HUES6 (cell line): ENCODE measurements at regions not wholly inside any gene's neighbourhood (a gene's known extent, or its start where the extent isn't known, plus 50 kb on each side); places are given as distances from the start of the nearest gene placed in this dataset.

ENCODE experiments used
- H3K27ac ChIP-seq: 2 replicates; pipeline ENCODE4 v1.7.0; 2013; ENCODE audit warnings: low read depth, mild to moderate bottlenecking, low read length, inconsistent platforms
- H3K27me3 ChIP-seq: 2 replicates; pipeline ENCODE4 v1.6.1; 2013; ENCODE audit warnings: low read length; ENCODE audit not compliant: control insufficient read depth, insufficient read depth
- H3K36me3 ChIP-seq: 2 replicates; pipeline ENCODE4 v1.6.1; 2013; ENCODE audit warnings: low read length; ENCODE audit not compliant: control insufficient read depth, insufficient read depth
- H3K4me1 ChIP-seq: 2 replicates; pipeline ENCODE4 v1.6.1; 2013; ENCODE audit warnings: low read length; ENCODE audit not compliant: control insufficient read depth, insufficient read depth
- H3K4me3 ChIP-seq: 2 replicates; pipeline ENCODE4 v1.5.1; 2013; ENCODE audit warnings: low read depth, low read length
- H3K9ac ChIP-seq: one replicate; pipeline ENCODE4 v1.6.1; 2013; ENCODE audit warnings: mild to moderate bottlenecking, low read length
- H3K9me3 ChIP-seq: 2 replicates; pipeline ENCODE4 v1.6.1; 2013; ENCODE audit warnings: low read depth, low read length; ENCODE audit not compliant: control insufficient read depth, insufficient read depth

DNA sequence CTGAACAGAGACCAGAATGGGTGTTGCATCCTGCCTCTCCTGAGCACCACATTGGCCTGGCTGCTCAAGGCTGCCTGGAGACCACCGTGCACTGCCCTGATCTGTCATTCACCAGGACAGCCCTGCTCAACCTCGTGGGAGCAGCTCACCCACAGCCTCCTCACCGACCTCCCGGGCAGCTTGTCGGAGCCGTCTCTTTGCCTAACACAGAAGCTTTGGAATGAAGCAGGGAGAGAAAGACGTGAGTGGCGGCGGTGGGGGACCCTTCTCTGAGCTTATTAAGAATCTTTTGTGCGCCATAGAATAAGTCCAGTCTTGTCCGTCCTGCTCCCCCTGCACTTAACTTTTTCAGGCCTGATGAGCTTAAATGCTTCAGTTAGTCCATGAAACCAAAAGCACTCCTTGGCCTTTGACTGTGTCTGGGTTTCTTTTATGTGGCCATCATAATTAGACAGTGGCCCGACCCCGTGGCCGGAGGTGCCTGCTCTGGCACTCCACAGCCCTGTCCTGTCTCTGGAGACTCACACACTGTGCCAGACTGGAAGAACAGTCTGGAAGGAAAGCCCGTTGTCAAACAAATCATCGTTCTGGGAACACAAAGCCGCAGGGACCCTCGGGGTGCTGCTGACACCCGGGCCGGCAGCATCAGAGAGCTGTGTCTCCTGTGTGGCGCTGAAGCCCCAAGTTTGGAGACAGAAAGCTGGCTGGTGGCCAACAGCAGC lies 192.8 kb downstream of the BCOR start:
- no peak overlapping the region for H3K27ac ChIP-seq
- H3K4me1 ChIP-seq, result peaks cover 45% of the 10 kb centered on the region
- H3K4me3 ChIP-seq, result no peak overlapping the region
- H3K27me3 ChIP-seq, result peaks cover 29% of the 10 kb centered on the region; the same call in 1 of the 2 replicates
- no peaks in the 10 kb centered on the region for H3K36me3 ChIP-seq
- H3K9me3 ChIP-seq, result no peaks in the 10 kb centered on the region; the same call in 1 of the 2 replicates
- H3K9ac ChIP-seq, result no peak overlapping the region

DNA sequence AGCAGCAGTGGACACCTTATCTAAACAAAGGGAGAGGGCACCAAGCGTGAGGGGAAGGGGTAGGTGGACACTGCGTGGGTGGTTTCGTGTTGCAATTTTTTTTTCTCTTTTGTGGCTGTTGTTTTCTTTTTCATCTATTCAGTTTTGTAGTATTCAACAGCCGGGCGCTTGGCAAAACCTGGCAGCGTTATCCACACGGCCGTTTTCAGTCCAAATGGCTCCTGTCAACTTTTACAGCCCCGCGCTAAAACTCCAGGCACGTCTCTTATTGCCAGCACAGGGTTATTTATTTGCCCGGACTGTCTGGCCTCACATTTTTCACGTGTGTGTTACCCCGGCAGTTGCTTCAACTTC lies 192.2 kb downstream of the BCOR start:
- Histone ChIP-seq H3K9ac (no peak overlapping the region), H3K4me3 (no peak overlapping the region), H3K36me3 (no peaks in the 10 kb centered on the region)

DNA sequence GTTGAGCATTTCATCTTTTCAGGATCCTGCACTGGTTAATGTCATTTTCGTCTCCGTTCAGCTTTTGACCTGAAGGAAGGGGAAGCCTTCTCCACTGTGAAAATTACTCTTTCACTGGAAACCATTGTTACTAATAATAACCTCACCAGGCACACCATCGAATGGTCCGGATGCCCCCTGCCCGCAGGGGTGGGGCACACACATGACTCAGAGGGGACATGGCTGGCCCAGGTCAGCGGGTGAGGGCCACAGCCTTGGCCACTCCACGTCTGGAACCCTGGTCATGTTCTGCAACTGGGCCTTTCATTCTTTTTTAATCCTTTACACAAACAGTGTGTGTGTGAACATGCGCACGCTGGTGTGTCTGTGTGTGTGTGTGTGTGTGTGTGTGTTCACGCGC lies 191.8 kb downstream of the BCOR start:
- Histone ChIP-seq H3K4me3 (no peak overlapping the region), H3K9me3 (no peaks in the 10 kb centered on the region; the same call in 1 of the 2 replicates), H3K27ac (no peak overlapping the region), H3K4me1 (peaks cover 39% of the 10 kb centered on the region), H3K27me3 (peaks cover 21% of the 10 kb centered on the region; the same call in 1 of the 2 replicates), H3K9ac (no peak overlapping the region), H3K36me3 (no peaks in the 10 kb centered on the region)

More for the DNA sequence above, 192.2 kb downstream of the BCOR start:
- Histone ChIP-seq H3K27ac (no peak overlapping the region), H3K27me3 (peaks cover 24% of the 10 kb centered on the region; the same call in 1 of the 2 replicates), H3K9me3 (no peaks in the 10 kb centered on the region; the same call in 1 of the 2 replicates), H3K4me1 (peaks cover 43% of the 10 kb centered on the region)

DNA sequence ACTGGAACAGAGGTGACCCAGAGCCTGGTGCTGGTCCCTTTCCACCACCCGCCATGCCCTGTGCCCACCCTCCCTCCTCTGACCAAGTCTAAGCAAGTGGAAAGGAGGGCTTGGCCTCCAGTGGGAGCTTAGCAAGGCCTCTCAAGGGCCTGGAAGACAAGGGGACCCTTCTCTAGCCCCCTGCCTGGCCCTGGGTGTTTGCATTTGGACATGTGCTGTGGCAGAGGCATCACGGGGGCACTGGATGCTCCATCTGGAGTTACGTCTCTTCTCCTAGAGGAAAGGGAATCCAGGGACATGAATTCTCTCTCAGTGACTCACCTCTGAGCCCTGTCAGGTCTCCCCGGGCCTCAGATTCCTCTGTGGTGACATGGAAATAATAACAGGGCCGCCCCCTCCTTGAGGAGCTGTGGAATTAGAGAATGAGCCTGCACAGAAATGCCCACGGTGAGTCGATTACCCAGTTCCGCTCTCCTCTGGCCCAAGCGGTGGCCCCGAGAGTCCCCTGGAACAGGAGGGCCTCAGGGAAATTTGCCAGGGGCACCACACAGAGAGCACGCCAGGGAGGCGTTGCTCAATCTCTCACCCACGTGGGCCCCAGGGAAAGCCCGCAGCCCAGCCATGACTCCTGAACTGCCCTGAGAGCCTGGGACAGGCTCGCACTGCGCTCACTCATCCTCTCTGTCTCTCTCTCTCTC lies 189.6 kb downstream of the BCOR start:
- Histone ChIP-seq H3K4me3 (peak overlapping the region; percentile 3; the same call in 1 of the 2 replicates), H3K9ac (peak overlapping the region; percentile 49), H3K27ac (peak overlapping the region; percentile 39; the same call in 1 of the 2 replicates), H3K4me1 (peaks cover 33% of the 10 kb centered on the region; the same call in 1 of the 2 replicates), H3K9me3 (peaks cover under 1% of the 10 kb centered on the region; the same call in 1 of the 2 replicates), H3K27me3 (0 out of 2 replicates have a peak, but pooled peaks cover 6% of the 10 kb centered on the region), H3K36me3 (no peaks in the 10 kb centered on the region)

DNA sequence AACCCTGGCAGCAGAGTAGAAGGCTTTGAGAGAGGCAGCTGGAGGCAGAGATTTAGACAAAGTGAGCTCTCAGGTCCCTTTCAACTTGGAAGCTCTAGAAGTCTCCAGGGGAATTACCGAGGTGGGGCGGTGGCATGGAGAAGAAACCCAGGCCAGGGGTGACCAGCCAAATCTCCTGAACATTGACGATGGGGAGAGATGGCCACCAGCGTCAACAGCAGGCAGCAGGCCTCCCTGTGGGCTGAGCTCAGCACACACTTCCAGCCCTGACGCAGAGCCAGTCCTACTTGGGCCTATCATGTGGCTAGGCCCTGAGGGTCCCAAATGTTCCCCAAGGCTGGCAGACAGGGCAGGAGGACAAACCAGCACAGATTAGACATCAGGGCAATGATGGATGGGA lies 187.8 kb downstream of the BCOR start:
- H3K36me3 ChIP-seq, result no peaks in the 10 kb centered on the region
- H3K27me3 ChIP-seq, result no peaks in the 10 kb centered on the region
- H3K4me1 ChIP-seq, result peaks cover 33% of the 10 kb centered on the region; the same call in 1 of the 2 replicates
- H3K9me3 ChIP-seq, result peaks cover 13% of the 10 kb centered on the region
- no peak overlapping the region for H3K4me3 ChIP-seq
- H3K27ac ChIP-seq, result no peak overlapping the region
- no peak overlapping the region for H3K9ac ChIP-seq

DNA sequence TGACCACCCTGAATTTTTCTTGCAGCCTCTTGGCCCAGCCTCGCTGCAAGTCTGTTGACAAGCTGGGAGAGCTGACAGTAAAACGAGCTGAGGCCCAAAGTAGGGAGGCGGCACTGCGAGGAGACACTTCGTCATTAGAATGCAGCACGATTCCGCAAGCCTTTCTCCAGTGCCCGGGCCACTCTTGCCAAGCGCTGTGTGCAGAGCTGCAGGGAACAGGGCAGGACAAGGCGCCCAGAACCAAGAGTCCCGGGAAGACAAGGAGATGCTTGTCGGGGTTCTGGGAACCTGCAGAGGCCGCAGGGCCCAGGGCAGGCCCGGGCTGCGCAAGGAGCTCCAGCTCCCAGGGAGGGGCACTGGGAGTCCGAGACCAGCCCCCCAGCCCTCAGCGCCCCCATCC lies 187.1 kb downstream of the BCOR start:
- no peaks in the 10 kb centered on the region for H3K27me3 ChIP-seq
- H3K27ac ChIP-seq, result no peak overlapping the region
- no peak overlapping the region for H3K4me3 ChIP-seq
- H3K4me1 ChIP-seq, result peaks cover 30% of the 10 kb centered on the region; the same call in 1 of the 2 replicates
- H3K9me3 ChIP-seq, result peaks cover 13% of the 10 kb centered on the region
- H3K9ac ChIP-seq, result no peak overlapping the region
- no peaks in the 10 kb centered on the region for H3K36me3 ChIP-seq

DNA sequence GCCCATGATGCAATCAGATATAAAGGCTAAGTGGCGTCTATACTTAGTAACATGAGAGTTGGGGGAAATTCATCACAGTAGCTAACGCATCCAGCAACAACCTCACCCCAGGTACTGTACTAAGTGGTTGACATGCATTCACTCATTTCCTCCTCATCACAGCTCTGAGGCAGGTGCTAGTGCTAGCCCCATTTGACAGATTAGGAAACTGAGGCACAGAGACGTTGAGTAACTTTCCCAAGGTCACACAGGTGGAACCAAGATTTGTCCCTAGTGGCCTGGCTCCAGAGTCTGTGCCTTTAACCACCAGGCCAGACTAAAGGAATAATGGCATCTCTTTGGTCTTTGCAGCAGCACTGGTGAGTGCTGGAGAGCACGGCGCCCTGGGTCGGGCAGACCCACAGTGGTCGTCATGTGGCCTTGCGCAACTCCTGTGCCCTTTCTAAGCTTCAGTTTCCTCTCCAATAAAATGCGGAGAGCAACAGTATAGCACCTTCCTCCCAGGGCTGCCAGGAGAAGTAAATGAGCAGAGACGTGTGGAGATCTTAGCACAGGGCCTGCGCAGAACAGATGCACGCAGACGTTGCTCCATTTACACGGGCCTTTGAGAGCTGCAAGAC lies 186.4 kb downstream of the BCOR start:
- no peak overlapping the region for H3K9ac ChIP-seq
- peaks cover 13% of the 10 kb centered on the region for H3K9me3 ChIP-seq

DNA sequence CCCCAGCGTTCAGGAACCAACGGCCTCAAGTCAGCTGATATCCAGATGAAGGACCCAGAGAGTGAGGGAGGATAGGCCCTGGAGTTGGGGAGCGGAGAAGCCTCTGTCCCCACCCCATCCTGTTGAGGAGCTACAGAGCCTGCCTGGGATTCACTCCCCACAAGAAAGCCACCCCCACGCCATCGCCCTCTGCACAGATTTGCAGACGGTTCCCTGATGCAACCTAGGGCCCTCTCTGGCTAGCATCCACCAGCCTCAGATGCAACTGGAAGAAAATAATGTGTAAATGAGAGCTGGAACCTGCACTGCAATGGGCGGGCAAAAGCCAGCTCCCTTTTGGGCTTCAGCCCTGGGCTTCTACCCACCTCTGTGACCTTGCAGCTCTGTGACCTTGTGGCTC lies 185.6 kb downstream of the BCOR start:
- H3K36me3 ChIP-seq, result no peaks in the 10 kb centered on the region
- H3K27ac ChIP-seq, result no peak overlapping the region
- peaks cover 30% of the 10 kb centered on the region; the same call in 1 of the 2 replicates for H3K4me1 ChIP-seq
- H3K4me3 ChIP-seq, result no peak overlapping the region
- H3K9ac ChIP-seq, result no peak overlapping the region
- peaks cover 13% of the 10 kb centered on the region for H3K9me3 ChIP-seq
- H3K27me3 ChIP-seq, result no peaks in the 10 kb centered on the region

More for the DNA sequence above, 186.4 kb downstream of the BCOR start:
- H3K4me1 ChIP-seq, result peaks cover 30% of the 10 kb centered on the region; the same call in 1 of the 2 replicates
- no peak overlapping the region for H3K4me3 ChIP-seq
- H3K36me3 ChIP-seq, result no peaks in the 10 kb centered on the region
- H3K27me3 ChIP-seq, result no peaks in the 10 kb centered on the region
- H3K27ac ChIP-seq, result no peak overlapping the region

DNA sequence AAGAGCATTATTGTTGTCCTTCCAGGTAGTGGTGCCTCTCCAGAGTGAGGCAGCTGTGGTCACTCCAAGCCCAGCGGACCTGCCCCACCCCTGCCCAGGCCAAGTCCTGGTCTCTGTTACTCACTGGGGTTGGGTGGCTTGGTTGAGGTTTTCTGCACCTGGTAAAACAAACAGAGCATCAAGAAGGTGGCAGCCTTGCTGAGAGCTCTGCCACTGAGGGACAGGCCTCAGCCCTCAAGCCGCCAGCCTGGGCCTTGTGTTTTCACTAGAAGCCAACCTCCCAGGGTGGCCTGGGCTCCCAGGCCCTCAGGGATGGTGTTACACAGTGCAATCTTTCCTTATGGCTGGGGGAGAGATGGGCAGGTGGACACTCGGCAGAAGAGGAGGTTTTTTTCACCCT lies 182.7 kb downstream of the BCOR start:
- Histone ChIP-seq H3K4me3 (no peak overlapping the region), H3K9ac (no peak overlapping the region), H3K27ac (no peak overlapping the region), H3K9me3 (peaks cover 13% of the 10 kb centered on the region), H3K27me3 (no peaks in the 10 kb centered on the region), H3K4me1 (peaks cover 3% of the 10 kb centered on the region; the same call in 1 of the 2 replicates), H3K36me3 (no peaks in the 10 kb centered on the region)

DNA sequence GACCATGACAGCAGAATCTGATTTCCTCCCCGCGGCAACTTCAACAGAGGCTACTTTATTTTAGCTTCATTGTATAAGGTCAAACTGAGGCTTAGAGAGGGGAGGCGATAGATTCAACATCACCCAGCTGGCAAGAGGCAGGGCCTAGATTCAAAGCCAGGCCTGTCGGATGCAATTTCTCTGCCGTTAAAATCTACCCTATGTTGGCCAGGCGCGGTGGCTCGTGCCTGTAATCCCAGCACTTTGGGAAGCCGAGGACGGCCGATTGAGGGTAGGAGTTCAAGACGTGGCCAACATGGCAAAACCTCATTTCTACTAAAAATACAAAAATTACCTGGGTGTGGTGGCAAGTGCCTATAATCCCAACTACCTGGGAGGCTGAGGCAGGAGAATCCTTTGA lies 182.2 kb downstream of the BCOR start:
- no peaks in the 10 kb centered on the region for H3K27me3 ChIP-seq
- H3K36me3 ChIP-seq, result no peaks in the 10 kb centered on the region
- no peaks in the 10 kb centered on the region for H3K4me1 ChIP-seq
- H3K9me3 ChIP-seq, result peaks cover 13% of the 10 kb centered on the region
- H3K9ac ChIP-seq, result no peak overlapping the region
- H3K4me3 ChIP-seq, result no peak overlapping the region
- H3K27ac ChIP-seq, result no peak overlapping the region

DNA sequence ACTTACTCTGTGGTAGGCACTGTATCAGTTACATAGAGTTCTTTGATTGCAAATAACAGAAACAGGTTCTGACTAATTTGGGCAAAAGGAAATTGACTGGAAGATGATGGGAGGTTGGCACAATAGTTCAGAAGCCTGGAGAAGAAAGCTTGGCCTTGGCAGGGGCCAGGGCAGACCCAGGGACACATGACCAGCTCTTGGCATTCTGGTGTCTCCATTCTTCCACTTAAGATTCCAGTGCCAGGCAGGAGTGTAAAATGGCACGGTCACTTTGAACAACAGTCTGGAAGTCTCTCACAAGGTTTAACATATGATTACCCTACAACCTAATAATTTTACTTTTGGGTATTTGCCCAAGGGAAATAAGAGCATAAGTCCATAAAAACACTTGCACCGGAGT lies 175.9 kb downstream of the BCOR start:
- H3K4me1 ChIP-seq, result peaks cover 1% of the 10 kb centered on the region; the same call in 1 of the 2 replicates
- no peaks in the 10 kb centered on the region for H3K36me3 ChIP-seq
- no peaks in the 10 kb centered on the region; the same call in 1 of the 2 replicates for H3K9me3 ChIP-seq
- no peak overlapping the region for H3K9ac ChIP-seq
- no peak overlapping the region for H3K27ac ChIP-seq
- no peak overlapping the region for H3K4me3 ChIP-seq
- H3K27me3 ChIP-seq, result no peaks in the 10 kb centered on the region
